ENCODE measurements at regions not wholly inside any gene's neighbourhood (a gene's known extent, or its start where the extent isn't known, plus 50 kb on each side); places are given as distances from the start of the nearest gene placed in this dataset.
A peak's percentile ranks its signal among the peaks of the same experiment; 100 is the strongest.

DNA sequence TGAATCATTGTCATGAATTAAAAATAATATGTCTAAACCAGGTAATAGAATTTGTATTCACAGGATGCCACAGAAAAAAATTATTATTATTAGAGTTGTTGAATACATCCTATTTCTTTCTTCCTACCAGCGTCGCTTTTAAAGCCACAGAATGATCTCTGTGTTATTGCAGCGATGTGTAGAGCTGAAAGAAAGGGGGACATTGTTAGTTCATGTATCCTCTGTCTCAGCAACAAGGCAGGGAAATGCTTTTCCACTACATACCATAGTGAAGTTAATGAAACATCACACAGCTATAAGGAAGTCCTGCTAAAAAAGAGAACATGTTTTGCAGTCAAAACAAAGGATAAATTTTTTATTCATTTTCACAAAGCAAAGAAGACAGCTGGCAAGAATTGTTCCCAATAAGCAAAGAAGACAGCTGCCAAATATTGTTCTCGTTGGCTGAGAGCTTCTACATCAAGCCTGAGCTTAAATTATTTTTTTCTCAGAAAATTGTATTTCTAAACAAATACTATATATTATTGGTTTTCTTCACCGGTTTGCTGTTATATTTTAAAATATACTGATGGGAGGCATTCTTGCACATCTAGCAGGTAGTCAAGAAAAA lies 1234.4 kb downstream of the SUCLG1 start:
- H3K36me3 ChIP-seq (ENCODE audit: control insufficient read depth, insufficient read depth, low read length), result no peaks in the 10 kb centered on the region
- no peaks in the 10 kb centered on the region for H4K20me1 ChIP-seq (ENCODE audit: control insufficient read depth, extremely low read depth, insufficient read depth, low read length)
- H3K4me2 ChIP-seq (ENCODE audit: extremely low read depth, insufficient read depth, low read length), result no peak overlapping the region
- no peaks in the 10 kb centered on the region for H3K9me3 ChIP-seq (ENCODE audit: control insufficient read depth, insufficient read depth, low read depth, low read length)
- H3K4me3 ChIP-seq (replicated peaks in 1 of 4; ENCODE audit: control extremely low read depth in 1 of 4, insufficient read depth in 1 of 4, low read depth in 3 of 4, low read length in 4 of 4), result no peak overlapping the region
- no peak overlapping the region for H2AFZ ChIP-seq (ENCODE audit: low read length)
- H3K79me2 ChIP-seq (ENCODE audit: control insufficient read depth, insufficient read depth, low read length), result no peaks in the 10 kb centered on the region
- H3K9ac ChIP-seq (ENCODE audit: insufficient read depth, low read length), result no peak overlapping the region
- TF ChIP-seq EZH2 (IDR thresholded peaks at IDR 0.05; ENCODE audit: low read length, missing control alignments), result no peak
- TF ChIP-seq, protein P1, sequence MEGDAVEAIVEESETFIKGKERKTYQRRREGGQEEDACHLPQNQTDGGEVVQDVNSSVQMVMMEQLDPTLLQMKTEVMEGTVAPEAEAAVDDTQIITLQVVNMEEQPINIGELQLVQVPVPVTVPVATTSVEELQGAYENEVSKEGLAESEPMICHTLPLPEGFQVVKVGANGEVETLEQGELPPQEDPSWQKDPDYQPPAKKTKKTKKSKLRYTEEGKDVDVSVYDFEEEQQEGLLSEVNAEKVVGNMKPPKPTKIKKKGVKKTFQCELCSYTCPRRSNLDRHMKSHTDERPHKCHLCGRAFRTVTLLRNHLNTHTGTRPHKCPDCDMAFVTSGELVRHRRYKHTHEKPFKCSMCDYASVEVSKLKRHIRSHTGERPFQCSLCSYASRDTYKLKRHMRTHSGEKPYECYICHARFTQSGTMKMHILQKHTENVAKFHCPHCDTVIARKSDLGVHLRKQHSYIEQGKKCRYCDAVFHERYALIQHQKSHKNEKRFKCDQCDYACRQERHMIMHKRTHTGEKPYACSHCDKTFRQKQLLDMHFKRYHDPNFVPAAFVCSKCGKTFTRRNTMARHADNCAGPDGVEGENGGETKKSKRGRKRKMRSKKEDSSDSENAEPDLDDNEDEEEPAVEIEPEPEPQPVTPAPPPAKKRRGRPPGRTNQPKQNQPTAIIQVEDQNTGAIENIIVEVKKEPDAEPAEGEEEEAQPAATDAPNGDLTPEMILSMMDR (conservative IDR thresholded peaks at IDR 0.05 in 1 of 2, IDR thresholded peaks at IDR 0.05 in 1 of 2; ENCODE audit: low read depth in 1 of 2, low read length in 2 of 2), result no peak
- DNase-seq (ENCODE audit: low read depth in 2 of 2), result no peak
- H3K27ac ChIP-seq (ENCODE audit: insufficient read depth, low read length), result no peak overlapping the region
- no peaks in the 10 kb centered on the region for H3K27me3 ChIP-seq (ENCODE audit: control insufficient read depth, insufficient read depth, low read length)
- H3K4me1 ChIP-seq (ENCODE audit: control insufficient read depth, extremely low read depth, insufficient read depth, low read length), result no peaks in the 10 kb centered on the region

DNA sequence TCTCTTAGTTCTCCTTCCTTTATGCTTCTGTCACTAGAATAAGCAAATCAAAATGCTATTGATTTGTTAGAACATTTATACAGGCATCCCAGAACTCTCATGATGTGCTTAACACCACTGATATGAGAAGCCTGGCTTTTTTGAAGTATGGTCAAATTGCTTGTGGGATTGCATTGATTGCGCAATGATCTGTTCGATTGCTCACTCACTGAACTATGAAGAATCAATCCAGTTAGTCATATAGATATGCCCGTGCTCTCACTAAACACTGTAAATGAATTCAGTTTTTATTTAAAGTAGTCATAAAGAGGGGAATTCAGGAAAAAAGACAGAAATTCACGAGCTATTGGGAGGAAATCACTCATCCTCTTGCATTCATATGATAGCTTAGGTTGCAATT lies 1237.8 kb downstream of the SUCLG1 start:
- Histone ChIP-seq H3K79me2 (ENCODE audit: control insufficient read depth, insufficient read depth, low read length) (no peaks in the 10 kb centered on the region), H3K27me3 (ENCODE audit: control insufficient read depth, insufficient read depth, low read length) (no peaks in the 10 kb centered on the region), H3K4me2 (ENCODE audit: extremely low read depth, insufficient read depth, low read length) (no peak overlapping the region), H3K4me1 (ENCODE audit: control insufficient read depth, extremely low read depth, insufficient read depth, low read length) (no peaks in the 10 kb centered on the region), H3K27ac (ENCODE audit: insufficient read depth, low read length) (no peak overlapping the region), H3K9me3 (ENCODE audit: control insufficient read depth, insufficient read depth, low read depth, low read length) (no peaks in the 10 kb centered on the region), H3K4me3 (replicated peaks in 1 of 4; ENCODE audit: control extremely low read depth in 1 of 4, insufficient read depth in 1 of 4, low read depth in 3 of 4, low read length in 4 of 4) (no peak overlapping the region), H3K9ac (ENCODE audit: insufficient read depth, low read length) (no peak overlapping the region), H4K20me1 (ENCODE audit: control insufficient read depth, extremely low read depth, insufficient read depth, low read length) (no peaks in the 10 kb centered on the region), H3K36me3 (ENCODE audit: control insufficient read depth, insufficient read depth, low read length) (no peaks in the 10 kb centered on the region), H2AFZ (ENCODE audit: low read length) (no peak overlapping the region)
- TF ChIP-seq, protein P1 (conservative IDR thresholded peaks at IDR 0.05 in 1 of 2, IDR thresholded peaks at IDR 0.05 in 1 of 2; ENCODE audit: low read depth in 1 of 2, low read length in 2 of 2), result no peak
- TF ChIP-seq EZH2 (IDR thresholded peaks at IDR 0.05; ENCODE audit: low read length, missing control alignments), result no peak
- DNase-seq (ENCODE audit: low read depth in 2 of 2), result peak; percentile 18 to 67

DNA sequence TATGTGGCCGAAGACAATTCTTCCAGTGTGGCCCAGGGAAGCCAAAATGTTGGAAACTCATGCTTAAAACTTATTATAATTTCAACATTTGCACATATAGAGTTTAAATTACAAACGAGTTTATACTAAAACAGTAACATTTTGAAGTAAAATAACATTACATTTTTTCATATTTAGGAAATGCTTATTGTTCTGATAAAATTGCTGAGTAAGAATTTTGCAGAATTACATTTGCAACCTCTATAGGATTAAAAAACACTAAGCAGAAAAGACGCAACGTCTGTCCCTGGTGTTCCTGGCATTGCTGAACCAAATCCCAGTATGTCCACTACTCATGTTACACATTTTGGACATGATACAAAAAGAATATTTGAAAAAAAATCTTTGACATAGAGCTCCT lies 1241.2 kb downstream of the SUCLG1 start:
- H2AFZ ChIP-seq (ENCODE audit: low read length), result no peak overlapping the region
- H3K27me3 ChIP-seq (ENCODE audit: control insufficient read depth, insufficient read depth, low read length), result no peaks in the 10 kb centered on the region
- no peak for DNase-seq (ENCODE audit: low read depth in 2 of 2)
- no peak overlapping the region for H3K4me2 ChIP-seq (ENCODE audit: extremely low read depth, insufficient read depth, low read length)
- no peaks in the 10 kb centered on the region for H4K20me1 ChIP-seq (ENCODE audit: control insufficient read depth, extremely low read depth, insufficient read depth, low read length)
- no peaks in the 10 kb centered on the region for H3K79me2 ChIP-seq (ENCODE audit: control insufficient read depth, insufficient read depth, low read length)
- no peak overlapping the region for H3K27ac ChIP-seq (ENCODE audit: insufficient read depth, low read length)
- H3K9me3 ChIP-seq (ENCODE audit: control insufficient read depth, insufficient read depth, low read depth, low read length), result no peaks in the 10 kb centered on the region
- no peak overlapping the region for H3K4me3 ChIP-seq (replicated peaks in 1 of 4; ENCODE audit: control extremely low read depth in 1 of 4, insufficient read depth in 1 of 4, low read depth in 3 of 4, low read length in 4 of 4)
- H3K4me1 ChIP-seq (ENCODE audit: control insufficient read depth, extremely low read depth, insufficient read depth, low read length), result no peaks in the 10 kb centered on the region
- TF ChIP-seq, protein P1 (conservative IDR thresholded peaks at IDR 0.05 in 1 of 2, IDR thresholded peaks at IDR 0.05 in 1 of 2; ENCODE audit: low read depth in 1 of 2, low read length in 2 of 2), result no peak
- no peak for TF ChIP-seq EZH2 (IDR thresholded peaks at IDR 0.05; ENCODE audit: low read length, missing control alignments)
- no peak overlapping the region for H3K9ac ChIP-seq (ENCODE audit: insufficient read depth, low read length)
- no peaks in the 10 kb centered on the region for H3K36me3 ChIP-seq (ENCODE audit: control insufficient read depth, insufficient read depth, low read length)

All from fibroblast of lung (primary cell).